SH-SY5Y (cell line): ENCODE measurements at regions not wholly inside any gene's neighbourhood (a gene's known extent, or its start where the extent isn't known, plus 50 kb on each side); places are given as distances from the start of the nearest gene placed in this dataset.

Source experiments
- GATA2 ChIP-seq: IDR thresholded peaks from 2 replicates; pipeline ENCODE4 v1.6.1; 2011; ENCODE audit warnings: mild to moderate bottlenecking, low read depth, low read length
- GATA3 ChIP-seq: IDR thresholded peaks from 2 replicates; pipeline ENCODE4 v1.6.1; 2011; ENCODE audit warnings: low read depth, mild to moderate bottlenecking, low read length, moderate library complexity

GRCh38 chr18:78402966-78403365, 576.7 kb upstream of the SALL3 start:
- TF ChIP-seq GATA2 = no peak
- no peak for TF ChIP-seq GATA3
